ENCODE measurements at regions not wholly inside any gene's neighbourhood (a gene's known extent, or its start where the extent isn't known, plus 50 kb on each side); places are given as distances from the start of the nearest gene placed in this dataset.

- no peaks in the 10 kb centered on the region; a peak in 1 of 7 replicates for H3K36me3 Mint-ChIP-seq (ENCODE audit: insufficient read depth in 1 of 3, low read depth in 3 of 3)
- H3K9me3 ChIP-seq (ENCODE audit: control insufficient read depth, low read depth, low read length): no peaks in the 10 kb centered on the region
- H2BK5ac ChIP-seq (ENCODE audit: insufficient read length, low read length): no peak overlapping the region
- no peak for TF ChIP-seq CTCF (conservative IDR thresholded peaks at IDR 0.05)
- H2BK12ac ChIP-seq (ENCODE audit: insufficient read length, low read depth, low read length): no peak overlapping the region
- no peak overlapping the region for H2AFZ ChIP-seq (ENCODE audit: low read length)
- WGBS (ENCODE audit: extremely low coverage, insufficient read length, low lambda C conversion rate): no CpG with 5 or more reads among the region's 1 CpG
- no peak overlapping the region for H2AK5ac ChIP-seq (ENCODE audit: insufficient read length, low read length)
- no peak overlapping the region for H4K91ac ChIP-seq (ENCODE audit: insufficient read length, low read depth, low read length)
- no peak for DNase-seq
- H3K4me1 Mint-ChIP-seq: no peaks in the 10 kb centered on the region
- H3K4me2 ChIP-seq (ENCODE audit: insufficient read depth, insufficient read length, low read length): no peak overlapping the region
- no peaks in the 10 kb centered on the region for H3K23me2 ChIP-seq (ENCODE audit: insufficient read length, low read depth, low read length, poor library complexity, severe bottlenecking)
- no peaks in the 10 kb centered on the region for H3K79me1 ChIP-seq (ENCODE audit: insufficient read depth, low read depth, low read length, poor library complexity, severe bottlenecking)
- no peaks in the 10 kb centered on the region; the same call in 1 of the 2 replicates for H3K27me3 Mint-ChIP-seq (ENCODE audit: low read depth)
- no peaks in the 10 kb centered on the region for H3K4me1 ChIP-seq (ENCODE audit: insufficient read depth, low read length)
- H3K18ac ChIP-seq (ENCODE audit: insufficient read length, low read depth, low read length): no peak overlapping the region
- no peak overlapping the region for H3K4me3 Mint-ChIP-seq
- H3K14ac ChIP-seq (ENCODE audit: insufficient read depth, low read length): no peak overlapping the region
- H2BK120ac ChIP-seq (ENCODE audit: low read depth, low read length, poor library complexity, severe bottlenecking): no peak overlapping the region
- H3K56ac ChIP-seq (ENCODE audit: insufficient read length, low read depth, low read length): no peak overlapping the region
- no peak overlapping the region for H4K5ac ChIP-seq (ENCODE audit: insufficient read length, low read depth, low read length)
- H3K27ac ChIP-seq (ENCODE audit: insufficient read length, low read depth, low read length): no peak overlapping the region
- H2BK20ac ChIP-seq (ENCODE audit: low read depth, low read length, poor library complexity, severe bottlenecking): no peak overlapping the region
- H3T11ph ChIP-seq (ENCODE audit: low read length): no peak overlapping the region
- H3K23ac ChIP-seq (ENCODE audit: insufficient read length, low read depth, low read length): no peak overlapping the region
- H4K20me1 ChIP-seq (ENCODE audit: control insufficient read depth, insufficient read depth, insufficient read length): no peaks in the 10 kb centered on the region
- H3K79me2 ChIP-seq (ENCODE audit: insufficient read depth, low read length): no peaks in the 10 kb centered on the region
- no peak overlapping the region for H4K8ac ChIP-seq (replicated peaks; ENCODE audit: insufficient read length, low read depth, low read length)
- H3K9ac ChIP-seq (ENCODE audit: extremely low read depth, insufficient read length, low read length): no peak overlapping the region
- peaks cover 13 to 17% of the 10 kb centered on the region in 2 experiments for H3K9me3 Mint-ChIP-seq
- no peaks in the 10 kb centered on the region for H3K27me3 ChIP-seq (ENCODE audit: insufficient read depth, low read length)
- no peak overlapping the region for H2BK15ac ChIP-seq (ENCODE audit: low read depth, low read length)
- no peak overlapping the region for H3K27ac Mint-ChIP-seq
- no peak overlapping the region for H3K4ac ChIP-seq (ENCODE audit: low read depth, low read length)
Observed at GRCh38 chr3:157746391-157746790, 243.2 kb upstream of the VEPH1 start.

Measured in H9 (cell line).